GM21717 (cell line): ENCODE measurements at regions not wholly inside any gene's neighbourhood (a gene's known extent, or its start where the extent isn't known, plus 50 kb on each side); places are given as distances from the start of the nearest gene placed in this dataset.
"Not testable (repeated sequence)": the region's sequence is repeated elsewhere in the genome, so short reads cannot be mapped to it uniquely, and the experiment has no call there.

Experiments
- ATAC-seq: cut with Tn5 transposase; IDR thresholded peaks from one replicate; pipeline ENCODE4 v1.9.1; 2021; ENCODE audit warnings: mild to moderate bottlenecking, moderate library complexity; ENCODE audit not compliant: unreplicated experiment

- ATAC-seq = no peak
These were observed 1187.7 kb downstream of the OTOL1 start for GRCh38 chr3:162684260-162684659.

- no peak for ATAC-seq
These were observed 1202.7 kb downstream of the OTOL1 start for GRCh38 chr3:162699291-162699690.

GRCh38 chr3:162701211-162701610, 1204.6 kb downstream of the OTOL1 start:
- ATAC-seq = no peak

- ATAC-seq = no peak
These were observed 1206.3 kb downstream of the OTOL1 start for GRCh38 chr3:162702768-162703385.

GRCh38 chr3:162704238-162704637, 1207.6 kb downstream of the OTOL1 start:
- ATAC-seq = no peak

GRCh38 chr3:162704799-162705385, 1208.3 kb downstream of the OTOL1 start:
- ATAC-seq = no peak

GRCh38 chr3:162708394-162708793, 1211.8 kb downstream of the OTOL1 start:
- not testable (repeated sequence) for ATAC-seq

- ATAC-seq = not testable (repeated sequence)
These were observed 1212.5 kb downstream of the OTOL1 start for GRCh38 chr3:162708942-162709706.

- ATAC-seq = no peak
These were observed 1213.9 kb downstream of the OTOL1 start for GRCh38 chr3:162710332-162711112.

- ATAC-seq = not testable (repeated sequence)
These were observed 1220.5 kb downstream of the OTOL1 start for GRCh38 chr3:162717074-162717473.

GRCh38 chr3:162718697-162719096, 1222.1 kb downstream of the OTOL1 start:
- no peak for ATAC-seq

- ATAC-seq = no peak
These were observed 1223.2 kb downstream of the OTOL1 start for GRCh38 chr3:162719684-162720341.

- ATAC-seq = no peak
These were observed 1225.1 kb downstream of the OTOL1 start for GRCh38 chr3:162721736-162722135.

GRCh38 chr3:162722337-162722736, 1225.7 kb downstream of the OTOL1 start:
- no peak for ATAC-seq

GRCh38 chr3:162722796-162723195, 1226.2 kb downstream of the OTOL1 start:
- not testable (repeated sequence) for ATAC-seq

GRCh38 chr3:162729686-162730085, 1233.1 kb downstream of the OTOL1 start:
- no peak for ATAC-seq

GRCh38 chr3:162731961-162732360, 1235.4 kb downstream of the OTOL1 start:
- not testable (repeated sequence) for ATAC-seq

GRCh38 chr3:162738784-162739183, 1242.2 kb downstream of the OTOL1 start:
- ATAC-seq = no peak

- no peak for ATAC-seq
These were observed 1244.5 kb downstream of the OTOL1 start for GRCh38 chr3:162740941-162741596.

GRCh38 chr3:162742159-162742717, 1245.6 kb downstream of the OTOL1 start:
- no peak for ATAC-seq
